LoVo (cell line): ENCODE measurements at regions not wholly inside any gene's neighbourhood (a gene's known extent, or its start where the extent isn't known, plus 50 kb on each side); places are given as distances from the start of the nearest gene placed in this dataset.

ENCODE experiments used
- DNase-seq: peaks from one replicate; pipeline ENCODE4 v3.0.0-alpha.2; 2016; ENCODE audit warnings: low spot score

GRCh38 chr6:143621876-143622605, 55.7 kb upstream of the PHACTR2 start:
- no peak for DNase-seq

GRCh38 chr6:143621159-143621873, 56.4 kb upstream of the PHACTR2 start:
- DNase-seq, result no peak

GRCh38 chr6:143620447-143620846, 57.3 kb upstream of the PHACTR2 start:
- DNase-seq, result no peak

- DNase-seq, result no peak
Measured at GRCh38 chr6:143619824-143620401, 57.9 kb upstream of the PHACTR2 start.

- DNase-seq, result no peak
Measured at GRCh38 chr6:143616741-143617140, 61.0 kb upstream of the PHACTR2 start.

GRCh38 chr6:143615785-143616184, 62.0 kb upstream of the PHACTR2 start:
- DNase-seq, result no peak

GRCh38 chr6:143614235-143614634, 63.5 kb upstream of the PHACTR2 start:
- DNase-seq, result no peak

GRCh38 chr6:143613749-143614148, 64.0 kb upstream of the PHACTR2 start:
- DNase-seq, result no peak

- DNase-seq, result no peak
Measured at GRCh38 chr6:143612186-143612585, 65.6 kb upstream of the PHACTR2 start.

GRCh38 chr6:143611580-143611979, 66.2 kb upstream of the PHACTR2 start:
- DNase-seq, result no peak

- DNase-seq, result no peak
Measured at GRCh38 chr6:143609972-143610371, 67.8 kb upstream of the PHACTR2 start.

GRCh38 chr6:143609501-143609900, 68.3 kb upstream of the PHACTR2 start:
- no peak for DNase-seq

- no peak for DNase-seq
Measured at GRCh38 chr6:143608906-143609305, 68.9 kb upstream of the PHACTR2 start.

- DNase-seq, result no peak
Measured at GRCh38 chr6:143607974-143608373, 69.8 kb upstream of the PHACTR2 start.

- DNase-seq, result no peak
Measured at GRCh38 chr6:143607168-143607567, 70.6 kb upstream of the PHACTR2 start.

GRCh38 chr6:143605906-143606521, 71.8 kb upstream of the PHACTR2 start:
- no peak for DNase-seq

- DNase-seq, result no peak
Measured at GRCh38 chr6:143603455-143603854, 74.3 kb upstream of the PHACTR2 start.

- no peak for DNase-seq
Measured at GRCh38 chr6:143601504-143601903, 76.3 kb upstream of the PHACTR2 start.

GRCh38 chr6:143600821-143601220, 76.9 kb upstream of the PHACTR2 start:
- no peak for DNase-seq

- DNase-seq, result no peak
Measured at GRCh38 chr6:143598466-143599080, 79.2 kb upstream of the PHACTR2 start.

- no peak for DNase-seq
Measured at GRCh38 chr6:143596866-143597265, 80.9 kb upstream of the PHACTR2 start.

- DNase-seq, result no peak
Measured at GRCh38 chr6:143595251-143596036, 82.3 kb upstream of the PHACTR2 start.
